ENCODE measurements at regions not wholly inside any gene's neighbourhood (a gene's known extent, or its start where the extent isn't known, plus 50 kb on each side); places are given as distances from the start of the nearest gene placed in this dataset.
"Not testable (repeated sequence)": the region's sequence is repeated elsewhere in the genome, so short reads cannot be mapped to it uniquely, and the experiment has no call there.

DNA sequence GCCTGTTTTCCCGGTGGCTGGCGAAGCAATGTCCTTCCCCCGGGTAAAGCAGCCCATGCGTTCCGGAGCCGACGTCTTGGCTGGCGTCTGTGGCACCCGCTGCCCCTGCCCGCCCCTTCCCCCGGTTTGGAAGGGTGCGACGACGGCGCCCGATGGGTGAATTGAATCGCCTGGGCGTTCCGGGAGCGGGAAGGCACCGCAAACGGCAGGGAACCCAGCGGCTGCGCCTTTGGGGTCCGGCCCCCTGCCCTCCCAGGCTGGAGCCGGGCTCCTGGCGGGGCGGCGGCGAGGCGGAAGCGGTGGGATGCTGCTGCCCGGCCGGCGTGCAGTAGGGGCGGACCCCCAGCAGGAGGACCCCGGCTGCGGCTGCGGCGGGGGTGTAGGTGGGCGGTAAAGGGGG, 123.6 kb upstream of the RHOU start:
- not testable (repeated sequence) for DNase-seq

DNA sequence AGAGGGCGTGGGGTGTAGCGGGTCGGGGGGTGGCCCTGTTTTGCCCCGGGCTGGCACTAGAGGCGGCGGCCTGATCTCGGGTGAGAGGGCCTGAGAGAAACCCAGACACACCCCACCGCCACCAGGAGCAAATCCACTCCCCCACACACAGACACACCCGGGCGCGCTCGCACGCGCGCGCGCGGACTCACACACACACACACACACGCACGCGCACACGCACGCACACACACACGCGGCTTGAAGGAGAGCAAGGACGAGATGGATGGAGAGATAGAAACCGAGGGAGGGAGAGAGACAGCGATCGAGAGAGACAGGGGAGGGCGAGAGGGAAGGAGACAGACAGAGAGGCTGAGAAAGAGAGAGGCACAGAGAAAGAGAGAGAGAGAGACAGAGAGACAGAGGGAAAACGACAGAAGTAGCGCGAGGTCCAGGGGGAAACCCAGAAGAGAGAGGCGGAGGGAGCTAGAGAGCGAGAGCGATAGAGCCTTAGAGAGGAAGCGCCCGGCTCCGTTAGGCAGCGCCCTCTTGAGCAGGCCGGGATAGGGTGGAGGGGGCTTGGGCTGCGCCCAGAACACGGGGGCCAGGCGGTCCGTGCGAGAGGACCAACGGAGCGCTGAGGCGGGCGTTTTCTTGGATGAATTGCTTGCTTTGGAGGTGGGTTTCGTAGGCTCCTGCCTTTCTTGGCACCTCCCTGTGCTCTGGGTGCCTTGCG, 113.1 kb upstream of the RHOU start:
- not testable (repeated sequence) for DNase-seq

- DNase-seq: not testable (repeated sequence)
These were observed 108.8 kb upstream of the RHOU start for GRCh38 chr1:228626481-228626880.

DNA sequence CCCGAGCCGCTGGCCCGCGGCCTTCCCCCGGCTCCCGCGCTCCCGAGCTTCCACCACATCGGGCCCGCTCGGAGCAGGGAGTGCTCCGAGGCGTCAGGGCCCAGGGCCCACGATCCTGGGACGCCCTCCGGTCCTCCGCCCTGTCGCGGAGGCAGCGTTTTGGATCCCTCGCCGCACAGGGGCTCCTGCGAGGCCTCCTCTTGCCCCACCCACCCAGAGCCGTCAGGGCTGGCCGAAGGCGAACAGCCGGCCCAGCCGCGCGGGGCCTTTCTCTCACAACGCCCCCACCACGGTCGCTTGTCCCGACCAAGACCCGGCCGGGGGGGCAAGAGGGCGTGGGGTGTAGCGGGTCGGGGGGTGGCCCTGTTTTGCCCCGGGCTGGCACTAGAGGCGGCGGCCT, 102.4 kb upstream of the RHOU start:
- DNase-seq: not testable (repeated sequence)

DNA sequence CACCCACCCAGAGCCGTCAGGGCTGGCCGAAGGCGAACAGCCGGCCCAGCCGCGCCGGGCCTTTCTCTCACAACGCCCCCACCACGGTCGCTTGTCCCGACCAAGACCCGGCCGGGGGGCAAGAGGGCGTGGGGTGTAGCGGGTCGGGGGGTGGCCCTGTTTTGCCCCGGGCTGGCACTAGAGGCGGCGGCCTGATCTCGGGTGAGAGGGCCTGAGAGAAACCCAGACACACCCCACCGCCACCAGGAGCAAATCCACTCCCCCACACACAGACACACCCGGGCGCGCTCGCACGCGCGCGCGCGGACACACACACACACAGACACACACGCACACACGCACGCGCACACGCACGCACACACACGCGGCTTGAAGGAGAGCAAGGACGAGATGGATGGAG, 100.0 kb upstream of the RHOU start:
- DNase-seq: peak in 1 of 2 experiments; percentile 14

- DNase-seq: not testable (repeated sequence)
These were observed 97.8 kb upstream of the RHOU start for GRCh38 chr1:228637529-228637928.

- DNase-seq: peak; percentile 11 to 44
These were observed 88.4 kb upstream of the RHOU start for GRCh38 chr1:228646717-228647522.

DNA sequence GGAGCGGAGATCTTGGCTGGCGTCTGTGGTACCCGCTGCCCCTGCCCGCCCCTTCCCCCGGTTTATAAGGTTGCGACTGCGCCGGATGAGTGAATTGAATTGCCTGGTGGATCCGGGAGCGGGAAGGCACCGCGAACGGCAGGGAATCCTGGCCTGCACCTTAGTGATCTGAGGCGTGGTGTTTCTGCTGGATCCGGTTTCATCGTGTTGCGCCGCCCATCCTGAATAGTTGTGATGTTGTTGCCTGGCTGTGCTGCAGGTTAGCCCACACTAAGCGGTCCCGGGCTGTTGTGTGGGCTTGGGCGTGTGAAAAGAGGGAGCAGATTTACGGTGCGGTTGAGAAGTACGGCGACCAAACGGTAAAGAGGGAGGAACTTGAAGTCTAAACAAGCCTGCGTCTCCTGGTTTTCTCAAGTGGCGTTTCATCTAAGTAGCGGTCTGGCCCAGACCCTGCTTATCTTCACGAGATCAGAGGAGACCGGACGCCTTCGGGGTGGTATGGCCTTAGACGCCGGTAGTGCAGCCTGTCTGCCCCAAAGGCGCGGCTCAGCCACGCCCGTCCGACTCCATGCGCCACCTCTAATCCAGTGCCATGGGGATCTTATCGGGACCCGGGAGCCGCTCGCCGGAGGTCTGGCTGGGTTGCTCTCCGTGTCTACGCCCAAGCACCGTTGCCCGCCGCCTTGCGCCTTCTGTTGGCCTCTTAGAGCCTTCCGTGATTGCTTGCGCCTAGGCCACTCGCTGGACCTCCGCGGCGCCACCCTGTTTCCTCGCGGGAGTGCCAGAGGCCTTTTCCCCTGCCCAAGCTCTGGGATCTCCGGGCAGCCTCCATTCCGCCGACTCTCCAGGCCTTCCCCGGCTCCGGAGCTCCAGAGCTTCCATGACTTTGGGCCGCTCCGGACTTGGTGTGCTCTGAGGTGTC, 87.5 kb upstream of the RHOU start:
- peak; percentile 36 to 71 for DNase-seq

- DNase-seq: no peak
These were observed 86.5 kb upstream of the RHOU start for GRCh38 chr1:228648647-228649383.

- DNase-seq: no peak
These were observed 85.1 kb upstream of the RHOU start for GRCh38 chr1:228650141-228650540.

DNA sequence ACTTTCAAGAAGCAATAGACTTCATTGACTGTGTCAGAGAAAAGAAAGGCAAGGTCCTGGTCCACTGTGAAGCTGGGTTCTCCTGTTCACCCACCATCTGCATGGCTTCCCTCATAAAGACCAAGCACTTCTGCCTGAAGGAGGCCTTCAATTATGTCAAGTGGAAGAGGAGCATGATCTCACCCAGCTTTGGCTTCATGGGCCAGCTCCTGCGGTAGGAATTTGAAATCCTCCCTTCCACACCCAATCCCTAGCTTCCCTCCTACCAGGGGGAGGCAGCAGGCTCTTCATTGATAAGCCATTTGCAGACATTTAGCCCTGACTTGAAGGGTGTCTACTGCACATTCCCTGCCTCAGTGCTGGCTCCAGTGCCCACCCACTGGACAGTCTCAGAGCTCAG, 84.3 kb upstream of the RHOU start:
- DNase-seq: no peak

- DNase-seq: no peak
These were observed 83.2 kb upstream of the RHOU start for GRCh38 chr1:228652116-228652515.

DNA sequence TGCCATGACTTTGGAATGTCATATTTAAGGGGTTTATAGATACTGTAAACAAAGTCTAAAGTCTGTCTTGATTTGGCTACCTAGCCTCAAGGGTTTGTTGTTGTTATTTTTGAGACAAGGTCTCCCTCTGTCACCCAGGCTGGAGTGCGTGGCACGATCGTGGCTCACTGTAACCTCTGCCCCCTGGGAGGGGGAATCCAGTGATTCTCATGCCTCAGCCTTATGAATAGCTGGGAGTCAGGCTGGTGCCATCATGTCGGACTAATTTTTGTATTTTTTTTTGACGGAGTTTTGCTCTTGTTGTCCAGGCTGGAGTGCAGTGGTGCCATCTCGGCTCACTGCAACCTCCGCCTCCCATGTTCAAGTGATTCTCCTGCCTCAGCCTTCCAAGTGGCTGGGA, 82.2 kb upstream of the RHOU start:
- DNase-seq: not testable (repeated sequence)

GRCh38 chr1:228653748-228654147, 81.5 kb upstream of the RHOU start:
- no peak for DNase-seq

GRCh38 chr1:228655796-228656394, 79.4 kb upstream of the RHOU start:
- no peak for DNase-seq

GRCh38 chr1:228662007-228662689, 73.1 kb upstream of the RHOU start:
- not testable (repeated sequence) for DNase-seq

- DNase-seq: peak; percentile 35 to 75
These were observed 70.8 kb upstream of the RHOU start for GRCh38 chr1:228664399-228664914.

DNA sequence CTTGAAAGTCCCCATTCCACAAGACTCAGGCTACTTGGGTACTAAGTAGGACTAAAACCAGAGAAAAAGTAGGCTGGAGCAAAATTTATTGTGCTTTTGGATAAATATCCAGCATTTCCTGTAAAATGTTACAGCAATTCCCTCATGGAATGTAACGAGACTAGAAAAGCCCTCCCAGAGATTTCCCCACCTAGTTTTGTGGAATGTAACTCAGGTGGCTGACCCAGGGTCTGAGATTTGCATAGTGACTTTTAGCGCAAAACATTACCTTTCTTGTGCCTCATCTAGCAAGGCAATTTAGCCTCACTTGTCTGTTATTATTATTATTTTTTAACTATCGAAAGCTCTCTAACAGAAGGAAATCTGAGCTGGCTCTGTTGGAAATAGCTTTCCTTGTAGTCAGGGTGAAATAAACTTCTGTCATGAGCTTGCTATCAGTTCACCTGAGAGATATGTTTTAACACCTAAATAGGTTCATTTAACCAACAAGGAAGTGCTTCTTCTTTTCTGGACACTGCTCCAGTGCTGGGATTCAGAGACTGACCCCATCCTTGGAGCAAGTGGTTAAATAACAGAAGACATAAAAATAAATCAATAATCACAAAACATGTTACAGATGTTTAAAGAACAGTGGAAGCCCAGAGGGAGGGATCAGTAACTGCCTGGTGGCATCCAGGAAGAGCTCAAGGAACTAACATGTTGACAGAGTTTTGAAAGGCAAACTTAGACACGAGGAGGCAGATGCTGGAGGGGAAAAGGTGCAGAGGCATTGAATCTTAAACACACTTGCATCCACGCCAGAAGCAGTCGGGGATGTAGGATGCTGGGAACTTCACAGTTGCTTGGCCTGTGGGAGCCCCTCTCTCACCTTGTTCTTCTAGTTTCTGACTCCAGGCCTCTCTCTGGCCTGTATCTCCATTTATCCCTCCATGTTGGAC, 68.3 kb upstream of the RHOU start:
- no peak for DNase-seq

GRCh38 chr1:228668553-228669241, 66.6 kb upstream of the RHOU start:
- DNase-seq: no peak
